Immature natural killer cell (primary cell): ENCODE measurements at regions not wholly inside any gene's neighbourhood (a gene's known extent, or its start where the extent isn't known, plus 50 kb on each side); places are given as distances from the start of the nearest gene placed in this dataset.
"Not testable (repeated sequence)": the region's sequence is repeated elsewhere in the genome, so short reads cannot be mapped to it uniquely, and the experiment has no call there.

ENCODE experiments used
- DNase-seq, 3 donors: peaks; one replicate each; pipeline ENCODE4 v3.0.0; 2022; ENCODE audit warnings: mixed read lengths in 1 of 3
- H3K27ac Mint-ChIP-seq, 6 donors: one replicate each; pipeline ENCODE4 v1.8.0; 2020; ENCODE audit warnings: mixed read lengths in 6 of 6, mild to moderate bottlenecking in 5 of 6, inconsistent platforms in 4 of 6, moderate library complexity in 3 of 6
- H3K27me3 Mint-ChIP-seq, 3 donors: one replicate each; pipeline ENCODE4 v1.8.0; 2020 to 2021; ENCODE audit warnings: low read depth in 3 of 3, mild to moderate bottlenecking in 3 of 3, mixed read lengths in 3 of 3, moderate library complexity in 3 of 3, inconsistent platforms in 1 of 3
- H3K36me3 Mint-ChIP-seq, 3 donors: one replicate each; pipeline ENCODE4 v1.8.0; 2020; ENCODE audit warnings: mixed read lengths in 3 of 3, inconsistent platforms in 2 of 3, mild to moderate bottlenecking in 2 of 3
- H3K4me1 Mint-ChIP-seq, 2 donors: one replicate each; pipeline ENCODE4 v1.8.0; 2020; ENCODE audit warnings: inconsistent platforms in 2 of 2, mild to moderate bottlenecking in 2 of 2, mixed read lengths in 2 of 2, moderate library complexity in 1 of 2
- H3K4me3 Mint-ChIP-seq, 5 donors: one replicate each; pipeline ENCODE4 v1.8.0; 2020; ENCODE audit warnings: mild to moderate bottlenecking in 5 of 5, mixed read lengths in 5 of 5, inconsistent platforms in 3 of 5, moderate library complexity in 3 of 5
- H3K9me3 Mint-ChIP-seq, 6 donors: one replicate each; pipeline ENCODE4 v1.8.0; 2020; ENCODE audit warnings: mild to moderate bottlenecking in 6 of 6, mixed read lengths in 6 of 6, inconsistent platforms in 4 of 6, moderate library complexity in 3 of 6

DNA sequence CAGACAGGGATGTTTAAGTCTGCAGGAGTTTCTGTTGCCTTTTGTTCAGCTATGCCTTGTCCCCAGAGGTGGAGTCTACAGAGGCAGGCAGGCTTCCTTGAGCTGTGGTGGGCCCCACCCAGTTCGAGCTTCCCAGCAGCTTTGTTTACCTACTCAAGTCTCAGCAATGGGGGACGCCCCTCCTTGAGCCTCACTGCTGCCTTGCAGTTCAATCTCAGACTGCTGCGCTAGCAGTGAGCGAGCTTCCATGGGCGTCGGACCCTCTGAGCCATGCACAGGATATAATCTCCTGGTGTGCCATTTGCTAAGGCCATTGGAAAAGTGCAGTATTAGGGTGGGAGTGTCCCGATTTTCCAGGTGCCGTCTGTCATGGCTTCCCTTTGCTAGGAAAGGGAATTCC lies 760.3 kb downstream of the SLC4A3 start:
- not testable (repeated sequence) for H3K27ac Mint-ChIP-seq, H3K4me3 Mint-ChIP-seq, H3K27me3 Mint-ChIP-seq, H3K4me1 Mint-ChIP-seq, H3K36me3 Mint-ChIP-seq, DNase-seq
- H3K9me3 Mint-ChIP-seq = peaks cover 1 to 41% (median 17%) of the 10 kb centered on the region in 6 donors

DNA sequence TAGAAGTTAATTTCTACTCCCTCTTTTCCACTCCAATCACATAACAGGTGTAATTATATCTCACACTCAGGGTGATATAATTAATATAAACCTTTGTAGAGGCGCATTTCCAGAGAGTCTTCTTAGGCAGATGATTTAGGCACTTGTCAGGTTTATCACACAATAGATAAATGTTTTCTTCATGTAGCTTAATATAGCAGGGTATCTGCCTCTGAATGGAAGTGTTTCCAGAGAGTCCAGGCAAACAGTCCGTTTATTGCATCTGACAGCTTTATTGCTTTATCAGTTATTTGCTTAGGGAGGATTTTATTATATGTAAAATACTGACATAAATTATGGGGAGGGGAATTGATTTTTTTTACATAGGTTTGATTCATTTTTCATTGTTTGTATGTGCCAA lies 766.3 kb downstream of the SLC4A3 start:
- no peaks in the 10 kb centered on the region for H3K4me1 Mint-ChIP-seq
- H3K27me3 Mint-ChIP-seq = peaks cover 0 to 2% (median 0%) of the 10 kb centered on the region in 3 donors
- no peak overlapping the region for H3K27ac Mint-ChIP-seq
- peaks cover 0 to 12% (median 3%) of the 10 kb centered on the region in 6 donors for H3K9me3 Mint-ChIP-seq
- no peaks in the 10 kb centered on the region for H3K36me3 Mint-ChIP-seq
- H3K4me3 Mint-ChIP-seq = no peak overlapping the region
- DNase-seq = no peak

DNA sequence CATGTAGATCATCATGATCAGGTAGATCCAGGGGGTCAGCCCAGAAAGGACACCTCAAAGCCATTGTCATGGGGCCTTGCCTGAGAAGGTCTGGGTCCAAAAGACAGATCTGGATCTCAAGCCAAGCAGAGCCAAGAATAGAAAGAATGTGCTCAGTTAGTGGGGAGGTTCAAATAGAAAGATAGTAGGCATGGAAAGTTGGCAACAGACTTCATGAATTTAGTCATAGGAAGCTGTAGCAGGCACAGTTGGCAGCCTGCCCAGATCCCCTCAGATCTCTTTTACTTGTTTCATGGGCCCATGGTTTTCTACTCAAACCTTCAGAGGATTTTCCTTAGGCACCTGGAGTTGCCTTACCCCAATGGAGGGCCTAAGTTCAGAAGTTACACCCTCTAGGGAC lies 767.0 kb downstream of the SLC4A3 start:
- no peaks in the 10 kb centered on the region for H3K4me1 Mint-ChIP-seq
- no peak overlapping the region for H3K4me3 Mint-ChIP-seq
- no peak overlapping the region for H3K27ac Mint-ChIP-seq
- no peaks in the 10 kb centered on the region for H3K36me3 Mint-ChIP-seq
- peaks cover 0 to 4% (median 3%) of the 10 kb centered on the region in 6 donors for H3K9me3 Mint-ChIP-seq
- H3K27me3 Mint-ChIP-seq = peaks cover 0 to 2% (median 0%) of the 10 kb centered on the region in 3 donors
- DNase-seq = no peak

DNA sequence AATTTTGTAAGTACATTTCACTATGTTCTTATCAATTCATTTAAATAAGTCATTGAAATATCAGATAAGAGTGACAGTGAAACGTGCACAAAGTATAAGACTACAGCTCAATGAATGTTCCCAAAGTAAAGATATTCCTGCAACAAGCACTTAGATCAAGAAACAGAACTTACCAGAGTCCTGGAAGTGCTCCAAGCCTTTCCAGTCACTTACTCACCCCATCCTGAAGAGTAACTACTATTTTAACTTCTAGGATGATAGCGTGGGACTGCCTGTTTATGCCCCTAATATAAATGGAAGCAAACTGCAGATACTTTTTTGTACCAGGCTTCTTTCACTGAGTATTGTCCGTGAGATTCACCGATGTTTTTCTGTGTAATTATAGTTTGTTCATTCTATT lies 768.9 kb downstream of the SLC4A3 start:
- H3K4me1 Mint-ChIP-seq = no peaks in the 10 kb centered on the region
- H3K36me3 Mint-ChIP-seq = peaks cover 0 to 3% (median 0%) of the 10 kb centered on the region in 3 donors
- no peak overlapping the region for H3K4me3 Mint-ChIP-seq
- no peak for DNase-seq
- H3K9me3 Mint-ChIP-seq = peaks cover 3 to 8% (median 4%) of the 10 kb centered on the region in 6 donors
- no peak overlapping the region for H3K27ac Mint-ChIP-seq
- H3K27me3 Mint-ChIP-seq = peaks cover 0 to 2% (median 0%) of the 10 kb centered on the region in 3 donors

DNA sequence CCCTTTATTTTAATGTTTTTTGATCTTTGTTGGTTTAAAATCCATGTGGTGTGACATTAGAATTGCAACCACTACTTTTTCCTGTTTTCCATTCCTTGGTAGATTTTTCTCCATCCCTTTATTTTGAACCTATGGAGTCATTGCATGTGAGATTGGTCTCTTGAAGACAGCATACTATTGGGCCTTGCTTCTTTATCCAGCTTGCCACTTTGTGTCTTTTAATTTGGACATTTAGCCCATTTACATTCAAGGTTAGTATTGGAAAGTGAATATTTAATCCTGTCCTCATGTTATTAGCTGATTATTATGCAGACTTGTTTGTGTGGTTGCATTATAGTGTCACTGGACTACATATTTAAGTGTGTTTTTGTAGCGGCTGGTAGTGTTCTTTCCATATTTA lies 782.9 kb downstream of the SLC4A3 start:
- Mint-ChIP-seq H3K36me3 (no peaks in the 10 kb centered on the region), H3K4me1 (no peaks in the 10 kb centered on the region), H3K4me3 (no peak overlapping the region), H3K27me3 (peaks cover 0 to 4% (median 2%) of the 10 kb centered on the region in 3 donors), H3K9me3 (peaks cover 8 to 52% (median 19%) of the 10 kb centered on the region in 6 donors), H3K27ac (no peak overlapping the region)
- no peak for DNase-seq

DNA sequence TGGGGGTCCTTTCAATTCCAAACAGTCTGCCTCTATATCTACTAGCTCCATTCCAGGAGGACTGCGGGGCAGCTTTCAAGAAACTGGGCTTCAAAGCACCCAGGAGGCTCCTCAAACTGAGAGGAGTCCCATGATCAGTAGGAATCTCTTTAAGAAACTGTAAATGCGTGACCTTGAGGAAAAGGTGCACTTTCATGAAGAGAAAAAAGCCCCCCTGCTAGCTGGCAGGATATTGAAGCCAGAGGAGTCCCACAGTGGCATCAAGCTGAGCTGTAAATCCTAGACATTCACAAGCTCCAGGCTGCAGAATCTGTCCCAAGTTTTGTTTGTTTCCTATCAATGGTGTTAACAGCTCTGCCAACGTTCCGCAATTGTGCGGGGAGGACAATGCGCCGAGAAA lies 790.1 kb downstream of the SLC4A3 start:
- Mint-ChIP-seq H3K27me3 (peaks cover 0 to 4% (median 1%) of the 10 kb centered on the region in 3 donors), H3K36me3 (no peaks in the 10 kb centered on the region), H3K27ac (no peak overlapping the region), H3K9me3 (peaks cover 2 to 41% (median 10%) of the 10 kb centered on the region in 6 donors), H3K4me1 (no peaks in the 10 kb centered on the region), H3K4me3 (no peak overlapping the region)
- DNase-seq = no peak

DNA sequence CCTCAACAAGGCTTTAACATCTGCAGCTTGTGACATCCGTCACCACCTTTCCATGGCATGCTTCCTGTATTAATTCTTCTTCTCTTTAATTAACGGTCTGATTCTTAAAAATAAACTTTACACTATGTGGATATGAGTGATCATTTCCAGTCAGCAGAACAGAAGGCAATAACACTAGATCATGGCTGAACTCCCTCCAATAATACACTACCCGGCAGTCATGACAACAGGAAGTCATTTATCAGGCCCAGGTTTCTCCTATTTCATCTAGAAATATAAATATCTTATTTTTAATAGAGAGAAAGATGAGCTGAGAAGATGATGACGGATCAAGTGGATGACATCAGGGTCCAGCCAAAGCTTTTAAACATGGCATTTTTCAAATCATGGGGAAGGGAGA lies 792.2 kb downstream of the SLC4A3 start:
- DNase-seq = no peak
- H3K27me3 Mint-ChIP-seq = peaks cover 0 to 2% (median 0%) of the 10 kb centered on the region in 3 donors
- H3K36me3 Mint-ChIP-seq = no peaks in the 10 kb centered on the region
- no peaks in the 10 kb centered on the region for H3K4me1 Mint-ChIP-seq
- H3K27ac Mint-ChIP-seq = no peak overlapping the region
- peaks cover 0 to 24% (median 3%) of the 10 kb centered on the region in 6 donors for H3K9me3 Mint-ChIP-seq
- H3K4me3 Mint-ChIP-seq = no peak overlapping the region

DNA sequence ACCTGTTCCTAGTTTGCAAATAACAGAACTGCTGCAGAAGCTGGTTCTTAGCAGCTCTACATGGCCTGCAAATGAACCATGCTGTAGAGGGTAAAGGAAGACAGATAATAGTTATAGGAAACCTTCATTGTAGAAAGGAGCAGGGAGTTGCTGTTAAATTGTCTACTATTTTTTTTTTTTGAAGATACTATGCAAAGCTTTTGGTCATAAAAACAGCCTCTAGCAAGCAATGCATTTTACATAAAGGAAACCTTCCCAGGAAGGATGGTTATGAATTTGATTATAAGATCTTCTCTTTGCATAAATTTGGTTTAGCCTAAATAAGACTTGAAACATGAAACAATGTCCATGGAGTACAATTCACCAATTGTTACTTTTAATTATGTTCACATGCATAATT lies 793.4 kb downstream of the SLC4A3 start:
- Mint-ChIP-seq H3K9me3 (peaks cover 0 to 23% (median 3%) of the 10 kb centered on the region in 6 donors), H3K4me3 (no peak overlapping the region), H3K4me1 (no peaks in the 10 kb centered on the region), H3K36me3 (no peaks in the 10 kb centered on the region), H3K27me3 (peaks cover 0 to 2% (median 0%) of the 10 kb centered on the region in 3 donors), H3K27ac (no peak overlapping the region)
- DNase-seq = no peak

DNA sequence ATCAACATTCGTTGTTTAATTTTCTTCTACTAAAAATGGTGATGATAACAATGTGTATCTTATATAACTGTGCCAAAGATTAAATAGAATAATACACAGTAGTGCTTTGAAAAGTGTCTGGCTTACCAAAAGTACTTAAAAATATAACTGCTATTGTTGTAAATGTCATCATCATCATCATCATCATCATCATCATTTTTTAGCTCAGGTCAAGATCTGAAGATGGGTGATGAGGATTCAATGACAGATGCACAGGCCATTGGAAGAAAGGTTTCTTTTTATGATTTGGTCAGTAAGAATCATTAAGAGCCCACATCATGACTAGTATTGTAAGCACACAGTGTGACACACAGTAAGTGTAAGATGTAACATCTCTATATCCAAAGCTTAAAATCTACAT lies 795.2 kb downstream of the SLC4A3 start:
- Mint-ChIP-seq H3K27ac (no peak overlapping the region), H3K36me3 (no peaks in the 10 kb centered on the region), H3K4me1 (no peaks in the 10 kb centered on the region), H3K9me3 (peaks cover 1 to 15% (median 5%) of the 10 kb centered on the region in 6 donors), H3K27me3 (peaks cover 0 to 2% (median 0%) of the 10 kb centered on the region in 3 donors), H3K4me3 (no peak overlapping the region)
- no peak for DNase-seq

DNA sequence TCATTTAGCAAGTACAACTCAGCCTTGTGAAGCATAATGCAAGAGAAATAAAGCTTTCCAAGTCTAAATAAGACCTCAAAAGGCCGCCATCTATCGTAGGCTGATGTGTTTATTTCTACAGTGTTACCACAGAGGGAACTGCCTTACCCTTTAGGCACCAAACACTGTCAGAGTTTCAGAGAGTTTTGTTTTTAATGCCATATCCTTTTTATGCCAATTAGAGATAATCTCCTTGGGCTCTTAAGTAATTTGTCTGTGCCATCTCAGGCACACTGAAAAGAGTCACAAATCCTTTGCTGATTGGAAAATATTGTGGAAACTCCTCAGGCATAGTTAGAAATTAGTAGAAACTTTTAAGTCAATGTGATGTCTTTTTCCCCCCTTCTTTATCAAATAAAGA lies 797.1 kb downstream of the SLC4A3 start:
- Mint-ChIP-seq H3K4me3 (no peak overlapping the region), H3K27ac (no peak overlapping the region), H3K27me3 (peaks cover 0 to 2% (median 0%) of the 10 kb centered on the region in 3 donors), H3K4me1 (no peaks in the 10 kb centered on the region), H3K36me3 (no peaks in the 10 kb centered on the region), H3K9me3 (peaks cover 1 to 12% (median 5%) of the 10 kb centered on the region in 6 donors)
- no peak for DNase-seq

DNA sequence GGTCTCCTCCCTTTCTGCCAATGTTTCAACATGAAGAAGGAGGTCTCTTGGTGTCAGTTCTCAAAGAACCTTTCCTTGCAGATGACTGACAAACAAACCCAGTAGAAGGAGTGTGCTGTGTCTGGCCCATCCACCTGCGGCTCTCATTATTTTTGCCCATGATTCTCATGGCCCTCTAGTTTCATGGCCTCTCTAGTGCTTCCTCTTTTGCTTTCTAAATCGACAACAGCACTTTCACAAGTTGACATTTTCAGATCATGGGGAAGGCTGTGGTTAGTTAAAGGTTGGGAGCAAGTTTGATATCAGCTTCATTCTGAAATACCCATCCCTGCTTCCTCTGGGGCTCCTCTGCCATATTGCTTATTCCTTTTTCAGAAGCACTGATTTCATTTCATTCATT lies 805.2 kb downstream of the SLC4A3 start:
- peaks cover 0 to 10% (median 3%) of the 10 kb centered on the region in 6 donors for H3K9me3 Mint-ChIP-seq
- H3K27me3 Mint-ChIP-seq = peaks cover 0 to 3% (median 0%) of the 10 kb centered on the region in 3 donors
- H3K4me1 Mint-ChIP-seq = no peaks in the 10 kb centered on the region
- DNase-seq = no peak
- no peak overlapping the region for H3K4me3 Mint-ChIP-seq
- H3K36me3 Mint-ChIP-seq = no peaks in the 10 kb centered on the region
- H3K27ac Mint-ChIP-seq = no peak overlapping the region

DNA sequence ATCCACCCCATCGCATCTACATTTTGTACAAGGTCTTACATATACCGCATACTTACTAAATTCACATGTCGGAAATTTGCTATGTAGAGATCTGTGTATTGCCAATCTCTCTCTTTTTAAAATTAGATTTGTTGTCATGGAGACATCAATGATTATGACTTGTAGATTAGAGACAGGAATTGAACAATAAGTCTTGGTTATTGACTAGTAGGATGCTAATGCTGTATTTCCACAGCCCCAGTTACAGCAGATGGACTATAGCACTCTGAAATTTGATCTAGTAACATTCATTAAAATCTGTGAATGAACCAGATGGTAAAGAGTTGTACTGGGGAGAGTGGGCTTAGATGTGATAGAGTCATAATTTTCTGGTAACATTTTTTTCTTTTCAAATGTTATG lies 805.7 kb downstream of the SLC4A3 start:
- DNase-seq = no peak
- Mint-ChIP-seq H3K27ac (no peak overlapping the region), H3K4me1 (no peaks in the 10 kb centered on the region), H3K36me3 (no peaks in the 10 kb centered on the region), H3K27me3 (peaks cover 0 to 3% (median 0%) of the 10 kb centered on the region in 3 donors), H3K4me3 (no peak overlapping the region), H3K9me3 (peaks cover 0 to 10% (median 3%) of the 10 kb centered on the region in 6 donors)

DNA sequence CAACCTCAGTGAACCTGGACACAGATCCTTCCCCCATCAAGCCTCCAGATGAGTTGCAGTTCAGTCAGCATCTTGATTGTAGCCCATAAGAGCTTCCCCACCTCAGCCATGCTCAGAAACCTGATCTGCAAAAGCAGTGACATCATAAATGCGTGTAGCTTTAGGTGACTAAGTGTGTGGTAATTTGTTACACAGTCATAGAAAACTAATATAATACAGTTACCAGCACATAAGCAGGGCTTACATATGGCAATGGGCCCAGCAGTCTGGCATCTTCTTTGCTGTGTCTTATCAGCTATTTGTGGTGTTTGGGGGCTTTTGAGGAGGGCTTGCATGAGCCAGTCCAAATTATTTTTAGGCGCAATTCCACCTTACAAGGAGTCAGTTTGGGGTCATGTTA lies 807.0 kb downstream of the SLC4A3 start:
- Mint-ChIP-seq H3K36me3 (no peaks in the 10 kb centered on the region), H3K4me3 (no peak overlapping the region), H3K4me1 (no peaks in the 10 kb centered on the region), H3K9me3 (peaks cover 0 to 14% (median 3%) of the 10 kb centered on the region in 6 donors), H3K27ac (no peak overlapping the region), H3K27me3 (peaks cover 0 to 3% (median under 1%) of the 10 kb centered on the region in 3 donors)
- DNase-seq = no peak

DNA sequence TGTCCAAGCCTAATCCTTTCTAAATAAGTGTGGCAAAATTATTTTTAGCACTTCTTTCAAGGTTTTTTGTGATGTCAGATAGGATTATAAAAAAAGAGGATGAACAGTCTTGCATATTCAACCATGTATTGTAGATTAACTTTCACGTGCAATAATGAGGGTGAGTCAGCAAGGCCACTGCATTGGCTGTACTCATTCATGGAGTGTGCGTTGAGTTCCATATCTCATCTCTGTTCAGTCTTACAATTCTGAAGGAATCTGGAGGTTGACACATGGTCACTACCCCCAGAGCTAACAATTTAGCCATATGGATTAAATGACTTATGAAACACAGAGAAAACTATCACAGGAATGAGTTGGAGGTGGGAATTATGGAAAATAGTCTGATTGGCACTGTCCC lies 810.5 kb downstream of the SLC4A3 start:
- H3K9me3 Mint-ChIP-seq = peaks cover 4 to 21% (median 8%) of the 10 kb centered on the region in 6 donors
- H3K36me3 Mint-ChIP-seq = no peaks in the 10 kb centered on the region
- H3K27ac Mint-ChIP-seq = no peak overlapping the region
- H3K27me3 Mint-ChIP-seq = peaks cover 2 to 4% (median 2%) of the 10 kb centered on the region in 3 donors
- H3K4me1 Mint-ChIP-seq = no peaks in the 10 kb centered on the region
- H3K4me3 Mint-ChIP-seq = no peak overlapping the region
- DNase-seq = no peak

DNA sequence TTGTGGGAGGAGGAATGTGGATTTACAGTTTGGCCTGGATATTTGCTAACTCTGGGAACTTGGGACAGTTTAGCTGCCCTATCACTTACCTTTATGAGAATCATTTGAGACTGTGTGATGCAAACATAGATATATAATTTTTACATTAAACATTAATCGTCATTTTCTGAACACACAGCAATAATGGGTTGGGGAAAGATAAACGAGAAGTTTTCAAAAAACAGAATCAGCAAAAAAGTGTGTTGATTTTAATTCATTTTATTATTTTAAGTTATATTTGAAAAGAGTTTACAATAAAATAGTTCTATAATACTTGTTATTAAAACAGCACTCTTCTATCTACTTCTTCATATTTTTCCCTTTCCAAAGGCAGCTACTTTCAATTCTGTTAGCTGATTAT lies 813.3 kb downstream of the SLC4A3 start:
- H3K4me1 Mint-ChIP-seq = no peaks in the 10 kb centered on the region
- no peak for DNase-seq
- H3K9me3 Mint-ChIP-seq = peaks cover 4 to 20% (median 7%) of the 10 kb centered on the region in 6 donors
- H3K27me3 Mint-ChIP-seq = peaks cover 2 to 4% (median 2%) of the 10 kb centered on the region in 3 donors
- no peak overlapping the region for H3K4me3 Mint-ChIP-seq
- H3K27ac Mint-ChIP-seq = no peak overlapping the region
- H3K36me3 Mint-ChIP-seq = no peaks in the 10 kb centered on the region
